HCT116 (cell line): ENCODE measurements at regions not wholly inside any gene's neighbourhood (a gene's known extent, or its start where the extent isn't known, plus 50 kb on each side); places are given as distances from the start of the nearest gene placed in this dataset.

ENCODE experiments used
- REST ChIP-seq: IDR thresholded peaks from 2 replicates; pipeline ENCODE4 v1.6.1; 2012; ENCODE audit warnings: low read depth
- TF ChIP-seq, protein P1 (sequence below), 3 experiments: fragments of 200-600 bp in 1 of 3; sonication (generic) in 1 of 3; IDR thresholded peaks in 2 of 3; conservative IDR thresholded peaks in 1 of 3; 2 replicates each; pipeline ENCODE4 v1.5.1; 2012 to 2017; ENCODE audit warnings: low read depth in 2 of 3, low read length in 2 of 3, antibody characterized with exemption in 1 of 3, borderline replicate concordance in 1 of 3, control low read depth in 1 of 3, mild to moderate bottlenecking in 1 of 3, mixed read lengths in 1 of 3, mixed run types in 1 of 3, moderate library complexity in 1 of 3; ENCODE audit not compliant: insufficient read depth in 1 of 3
- TF ChIP-seq, protein P2 (sequence below): IDR thresholded peaks from 2 replicates; pipeline ENCODE4 v1.6.1; 2011; ENCODE audit warnings: mild to moderate bottlenecking, low read length, moderate library complexity; ENCODE audit not compliant: insufficient replicate concordance; ENCODE audit errors: extremely low read depth

GRCh38 chr9:96038914-96039313 is 163.4 kb downstream of the ERCC6L2 start:
- TF ChIP-seq, protein P1, sequence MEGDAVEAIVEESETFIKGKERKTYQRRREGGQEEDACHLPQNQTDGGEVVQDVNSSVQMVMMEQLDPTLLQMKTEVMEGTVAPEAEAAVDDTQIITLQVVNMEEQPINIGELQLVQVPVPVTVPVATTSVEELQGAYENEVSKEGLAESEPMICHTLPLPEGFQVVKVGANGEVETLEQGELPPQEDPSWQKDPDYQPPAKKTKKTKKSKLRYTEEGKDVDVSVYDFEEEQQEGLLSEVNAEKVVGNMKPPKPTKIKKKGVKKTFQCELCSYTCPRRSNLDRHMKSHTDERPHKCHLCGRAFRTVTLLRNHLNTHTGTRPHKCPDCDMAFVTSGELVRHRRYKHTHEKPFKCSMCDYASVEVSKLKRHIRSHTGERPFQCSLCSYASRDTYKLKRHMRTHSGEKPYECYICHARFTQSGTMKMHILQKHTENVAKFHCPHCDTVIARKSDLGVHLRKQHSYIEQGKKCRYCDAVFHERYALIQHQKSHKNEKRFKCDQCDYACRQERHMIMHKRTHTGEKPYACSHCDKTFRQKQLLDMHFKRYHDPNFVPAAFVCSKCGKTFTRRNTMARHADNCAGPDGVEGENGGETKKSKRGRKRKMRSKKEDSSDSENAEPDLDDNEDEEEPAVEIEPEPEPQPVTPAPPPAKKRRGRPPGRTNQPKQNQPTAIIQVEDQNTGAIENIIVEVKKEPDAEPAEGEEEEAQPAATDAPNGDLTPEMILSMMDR (IDR thresholded peaks at IDR 0.05 in 2 of 3, conservative IDR thresholded peaks at IDR 0.05 in 1 of 3; ENCODE audit: borderline replicate concordance in 1 of 3, insufficient read depth in 1 of 3, low read depth in 2 of 3, low read length in 2 of 3), result no peak
- no peak for TF ChIP-seq REST
- TF ChIP-seq, protein P2, sequence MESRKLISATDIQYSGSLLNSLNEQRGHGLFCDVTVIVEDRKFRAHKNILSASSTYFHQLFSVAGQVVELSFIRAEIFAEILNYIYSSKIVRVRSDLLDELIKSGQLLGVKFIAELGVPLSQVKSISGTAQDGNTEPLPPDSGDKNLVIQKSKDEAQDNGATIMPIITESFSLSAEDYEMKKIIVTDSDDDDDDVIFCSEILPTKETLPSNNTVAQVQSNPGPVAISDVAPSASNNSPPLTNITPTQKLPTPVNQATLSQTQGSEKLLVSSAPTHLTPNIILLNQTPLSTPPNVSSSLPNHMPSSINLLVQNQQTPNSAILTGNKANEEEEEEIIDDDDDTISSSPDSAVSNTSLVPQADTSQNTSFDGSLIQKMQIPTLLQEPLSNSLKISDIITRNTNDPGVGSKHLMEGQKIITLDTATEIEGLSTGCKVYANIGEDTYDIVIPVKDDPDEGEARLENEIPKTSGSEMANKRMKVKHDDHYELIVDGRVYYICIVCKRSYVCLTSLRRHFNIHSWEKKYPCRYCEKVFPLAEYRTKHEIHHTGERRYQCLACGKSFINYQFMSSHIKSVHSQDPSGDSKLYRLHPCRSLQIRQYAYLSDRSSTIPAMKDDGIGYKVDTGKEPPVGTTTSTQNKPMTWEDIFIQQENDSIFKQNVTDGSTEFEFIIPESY, result no peak
